GM18868 (cell line): ENCODE measurements at regions not wholly inside any gene's neighbourhood (a gene's known extent, or its start where the extent isn't known, plus 50 kb on each side); places are given as distances from the start of the nearest gene placed in this dataset.
"Not testable (repeated sequence)": the region's sequence is repeated elsewhere in the genome, so short reads cannot be mapped to it uniquely, and the experiment has no call there.

Source experiments
- ATAC-seq: cut with Tn5 transposase; IDR thresholded peaks from one replicate; pipeline ENCODE4 v1.9.1; 2021; ENCODE audit warnings: mild to moderate bottlenecking, moderate library complexity; ENCODE audit not compliant: unreplicated experiment

- peak; percentile 83 for ATAC-seq
Measured at GRCh38 chr17:47066841-47067682, 88.0 kb upstream of the RPRML start.

GRCh38 chr17:47066095-47066494 is 87.0 kb upstream of the RPRML start:
- ATAC-seq, result no peak

GRCh38 chr17:47064684-47065083 is 85.6 kb upstream of the RPRML start:
- no peak for ATAC-seq

- ATAC-seq, result no peak
Measured at GRCh38 chr17:47063475-47063874, 84.4 kb upstream of the RPRML start.

GRCh38 chr17:47062851-47063250 is 83.8 kb upstream of the RPRML start:
- ATAC-seq, result not testable (repeated sequence)

- ATAC-seq, result not testable (repeated sequence)
Measured at GRCh38 chr17:47060005-47060404, 81.0 kb upstream of the RPRML start.

- no peak for ATAC-seq
Measured at GRCh38 chr17:47057830-47058229, 78.8 kb upstream of the RPRML start.

- not testable (repeated sequence) for ATAC-seq
Measured at GRCh38 chr17:47057279-47057678, 78.2 kb upstream of the RPRML start.

- ATAC-seq, result not testable (repeated sequence)
Measured at GRCh38 chr17:47056687-47057086, 77.6 kb upstream of the RPRML start.
